A549 (cell line): ENCODE measurements at regions not wholly inside any gene's neighbourhood (a gene's known extent, or its start where the extent isn't known, plus 50 kb on each side); places are given as distances from the start of the nearest gene placed in this dataset.

Source experiments
- HDAC2 ChIP-seq: fragments of 200-600 bp; sonication (generic); IDR thresholded peaks from 2 replicates; pipeline ENCODE4 v1.6.1; 2016
- POLR2A ChIP-seq: IDR thresholded peaks from 2 replicates; pipeline ENCODE4 v1.6.1; 2012; ENCODE audit warnings: mild to moderate bottlenecking, low read length
- RAD21 ChIP-seq, 2 experiments: fragments of >200 bp in 1 of 2; sonication (Bioruptor Twin) in 1 of 2; formaldehyde crosslinking in 1 of 2; IDR thresholded peaks in 1 of 2; conservative IDR thresholded peaks in 1 of 2; 2 replicates in 1 of 2; 3 replicates in 1 of 2; pipeline ENCODE4 v1.6.1; 2012 to 2018; ENCODE audit warnings: inconsistent platforms in 1 of 2
- RCOR1 ChIP-seq: fragments of 150-350 bp; IDR thresholded peaks from 2 replicates; pipeline ENCODE4 v1.6.1; 2014; ENCODE audit warnings: antibody characterized with exemption, low read length, low read depth
- TF ChIP-seq, protein P1 (sequence below): fragments of >200 bp; sonication (Bioruptor Twin); formaldehyde crosslinking; IDR thresholded peaks from 3 replicates; pipeline ENCODE4 v1.5.1; 2016
- TF ChIP-seq, protein P2 (sequence below): fragments of 450-650 bp; IDR thresholded peaks from 2 replicates; pipeline ENCODE4 v1.6.1; 2014; ENCODE audit warnings: antibody characterized with exemption

DNA sequence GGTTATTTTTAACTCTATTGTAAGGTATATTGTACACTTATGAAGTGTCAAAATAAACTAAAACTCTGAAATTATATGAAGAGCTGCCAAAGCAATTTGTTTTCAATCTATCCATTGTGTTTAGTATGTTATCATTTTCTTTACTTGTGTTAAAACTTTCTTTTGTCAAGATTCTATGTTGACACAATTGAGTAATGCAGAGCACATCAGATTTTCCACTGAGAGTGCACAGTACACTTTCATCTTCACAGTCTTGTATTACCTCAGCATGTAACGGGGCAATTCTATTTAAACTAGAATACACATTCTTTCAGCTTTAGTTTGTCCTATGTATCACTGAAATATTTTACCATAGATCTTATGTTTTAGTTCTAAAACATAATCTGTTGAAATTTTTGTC, 304.4 kb upstream of the ZC3H15 start:
- TF ChIP-seq, protein P1, sequence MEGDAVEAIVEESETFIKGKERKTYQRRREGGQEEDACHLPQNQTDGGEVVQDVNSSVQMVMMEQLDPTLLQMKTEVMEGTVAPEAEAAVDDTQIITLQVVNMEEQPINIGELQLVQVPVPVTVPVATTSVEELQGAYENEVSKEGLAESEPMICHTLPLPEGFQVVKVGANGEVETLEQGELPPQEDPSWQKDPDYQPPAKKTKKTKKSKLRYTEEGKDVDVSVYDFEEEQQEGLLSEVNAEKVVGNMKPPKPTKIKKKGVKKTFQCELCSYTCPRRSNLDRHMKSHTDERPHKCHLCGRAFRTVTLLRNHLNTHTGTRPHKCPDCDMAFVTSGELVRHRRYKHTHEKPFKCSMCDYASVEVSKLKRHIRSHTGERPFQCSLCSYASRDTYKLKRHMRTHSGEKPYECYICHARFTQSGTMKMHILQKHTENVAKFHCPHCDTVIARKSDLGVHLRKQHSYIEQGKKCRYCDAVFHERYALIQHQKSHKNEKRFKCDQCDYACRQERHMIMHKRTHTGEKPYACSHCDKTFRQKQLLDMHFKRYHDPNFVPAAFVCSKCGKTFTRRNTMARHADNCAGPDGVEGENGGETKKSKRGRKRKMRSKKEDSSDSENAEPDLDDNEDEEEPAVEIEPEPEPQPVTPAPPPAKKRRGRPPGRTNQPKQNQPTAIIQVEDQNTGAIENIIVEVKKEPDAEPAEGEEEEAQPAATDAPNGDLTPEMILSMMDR: no peak
- TF ChIP-seq POLR2A: no peak
- TF ChIP-seq, protein P2, sequence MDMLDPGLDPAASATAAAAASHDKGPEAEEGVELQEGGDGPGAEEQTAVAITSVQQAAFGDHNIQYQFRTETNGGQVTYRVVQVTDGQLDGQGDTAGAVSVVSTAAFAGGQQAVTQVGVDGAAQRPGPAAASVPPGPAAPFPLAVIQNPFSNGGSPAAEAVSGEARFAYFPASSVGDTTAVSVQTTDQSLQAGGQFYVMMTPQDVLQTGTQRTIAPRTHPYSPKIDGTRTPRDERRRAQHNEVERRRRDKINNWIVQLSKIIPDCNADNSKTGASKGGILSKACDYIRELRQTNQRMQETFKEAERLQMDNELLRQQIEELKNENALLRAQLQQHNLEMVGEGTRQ: no peak
- no peak for TF ChIP-seq RAD21 (conservative IDR thresholded peaks at IDR 0.05 in 1 of 2, IDR thresholded peaks at IDR 0.05 in 1 of 2)
- no peak for TF ChIP-seq RCOR1
- TF ChIP-seq HDAC2: no peak
